H9 (cell line): ENCODE measurements at regions not wholly inside any gene's neighbourhood (a gene's known extent, or its start where the extent isn't known, plus 50 kb on each side); places are given as distances from the start of the nearest gene placed in this dataset.

Source experiments
- DNase-seq: peaks from one replicate; pipeline ENCODE4 v3.0.0-alpha.2; 2017
- H2AFZ ChIP-seq: one replicate; pipeline ENCODE4 v1.6.1; 2013; ENCODE audit warnings: mild to moderate bottlenecking, low read length, control low read depth, moderate library complexity
- H2AK5ac ChIP-seq: 2 replicates; pipeline ENCODE4 v1.6.1; 2013; ENCODE audit warnings: low read length, control low read depth, mixed read lengths; ENCODE audit not compliant: insufficient read length
- H2BK120ac ChIP-seq: one replicate; pipeline ENCODE4 v1.6.1; 2013; ENCODE audit warnings: low read depth, mild to moderate bottlenecking, low read length, control low read depth, inconsistent platforms; ENCODE audit not compliant: poor library complexity, severe bottlenecking
- H2BK12ac ChIP-seq: 2 replicates; pipeline ENCODE4 v1.6.1; 2013; ENCODE audit warnings: low read length, control low read depth, mixed read lengths, low read depth; ENCODE audit not compliant: insufficient read length
- H2BK15ac ChIP-seq: 2 replicates; pipeline ENCODE4 v1.6.1; 2013; ENCODE audit warnings: low read depth, low read length, control low read depth
- H2BK20ac ChIP-seq: one replicate; pipeline ENCODE4 v1.6.1; 2013; ENCODE audit warnings: low read depth, mild to moderate bottlenecking, low read length, control low read depth, inconsistent platforms; ENCODE audit not compliant: poor library complexity, severe bottlenecking
- H2BK5ac ChIP-seq: 2 replicates; pipeline ENCODE4 v1.6.1; 2013; ENCODE audit warnings: low read length, control low read depth, mixed read lengths; ENCODE audit not compliant: insufficient read length
- H3K14ac ChIP-seq: 2 replicates; pipeline ENCODE4 v1.6.1; 2013; ENCODE audit warnings: low read length, control low read depth; ENCODE audit not compliant: insufficient read depth
- H3K18ac ChIP-seq: 2 replicates; pipeline ENCODE4 v1.6.1; 2013; ENCODE audit warnings: low read depth, mild to moderate bottlenecking, mixed read lengths, low read length, control low read depth; ENCODE audit not compliant: insufficient read length
- H3K23ac ChIP-seq: 2 replicates; pipeline ENCODE4 v1.6.1; 2013; ENCODE audit warnings: low read length, control low read depth, mixed read lengths, low read depth; ENCODE audit not compliant: insufficient read length
- H3K23me2 ChIP-seq: 2 replicates; pipeline ENCODE4 v1.6.1; 2013; ENCODE audit warnings: low read depth, mild to moderate bottlenecking, mixed read lengths, low read length, control low read depth; ENCODE audit not compliant: insufficient read length, poor library complexity, severe bottlenecking
- H3K27ac ChIP-seq: 2 replicates; pipeline ENCODE4 v1.5.1; 2013; ENCODE audit warnings: low read length, control low read depth, mixed read lengths, low read depth; ENCODE audit not compliant: insufficient read length
- H3K27me3 ChIP-seq: 2 replicates; pipeline ENCODE4 v1.6.1; 2013; ENCODE audit warnings: low read length, control low read depth, inconsistent platforms; ENCODE audit not compliant: insufficient read depth
- H3K4ac ChIP-seq: 2 replicates; pipeline ENCODE4 v1.6.1; 2013; ENCODE audit warnings: low read depth, mild to moderate bottlenecking, control low read depth, inconsistent platforms, low read length, moderate library complexity
- H3K4me1 ChIP-seq: 2 replicates; pipeline ENCODE4 v1.6.1; 2013; ENCODE audit warnings: low read length, control low read depth, inconsistent platforms; ENCODE audit not compliant: insufficient read depth
- H3K4me2 ChIP-seq: 2 replicates; pipeline ENCODE4 v1.6.1; 2013; ENCODE audit warnings: low read length, control low read depth, mixed read lengths; ENCODE audit not compliant: insufficient read length, insufficient read depth
- H3K56ac ChIP-seq: 2 replicates; pipeline ENCODE4 v1.6.1; 2013; ENCODE audit warnings: low read depth, mild to moderate bottlenecking, mixed read lengths, low read length, control low read depth; ENCODE audit not compliant: insufficient read length
- H3K79me1 ChIP-seq: 2 replicates; pipeline ENCODE4 v1.6.1; 2013; ENCODE audit warnings: low read depth, mild to moderate bottlenecking, moderate library complexity, low read length, control low read depth, inconsistent platforms; ENCODE audit not compliant: insufficient read depth, poor library complexity, severe bottlenecking
- H3K79me2 ChIP-seq: 2 replicates; pipeline ENCODE4 v1.6.1; 2013; ENCODE audit warnings: low read length, control low read depth, inconsistent platforms; ENCODE audit not compliant: insufficient read depth
- H3K9ac ChIP-seq: 2 replicates; pipeline ENCODE4 v1.6.1; 2013; ENCODE audit warnings: low read length, control low read depth, mixed read lengths; ENCODE audit not compliant: insufficient read length; ENCODE audit errors: extremely low read depth
- H3K9me3 ChIP-seq: one replicate; pipeline ENCODE4 v1.6.1; 2013; ENCODE audit warnings: low read depth, low read length, inconsistent platforms; ENCODE audit not compliant: control insufficient read depth
- H3T11ph ChIP-seq: one replicate; pipeline ENCODE4 v1.6.1; 2013; ENCODE audit warnings: mild to moderate bottlenecking, low read length, control low read depth, inconsistent platforms
- H4K20me1 ChIP-seq: one replicate; pipeline ENCODE4 v1.6.1; 2013; ENCODE audit not compliant: control insufficient read depth, insufficient read length, insufficient read depth
- H4K5ac ChIP-seq: 2 replicates; pipeline ENCODE4 v1.6.1; 2013; ENCODE audit warnings: low read depth, mild to moderate bottlenecking, mixed read lengths, low read length, control low read depth; ENCODE audit not compliant: insufficient read length
- H4K8ac ChIP-seq: replicated peaks from 2 replicates; pipeline ENCODE4 v1.6.1; 2013; ENCODE audit warnings: low read length, control low read depth, mixed read lengths, low read depth; ENCODE audit not compliant: insufficient read length
- H4K91ac ChIP-seq: 2 replicates; pipeline ENCODE4 v1.6.1; 2013; ENCODE audit warnings: low read depth, mild to moderate bottlenecking, moderate library complexity, mixed read lengths, low read length, control low read depth; ENCODE audit not compliant: insufficient read length
- H3K27ac Mint-ChIP-seq, 3 experiments: 2 replicates in 2 of 3; 3 replicates in 1 of 3; pipeline ENCODE4 v1.8.0; 2020 to 2021; ENCODE audit warnings: mixed read lengths in 3 of 3, mild to moderate bottlenecking in 1 of 3, moderate library complexity in 1 of 3
- H3K27me3 Mint-ChIP-seq: 2 replicates; pipeline ENCODE4 v1.8.0; 2021; ENCODE audit warnings: low read depth, mild to moderate bottlenecking, moderate library complexity, mixed read lengths
- H3K36me3 Mint-ChIP-seq, 3 experiments: 2 replicates in 2 of 3; 3 replicates in 1 of 3; pipeline ENCODE4 v1.8.0; 2020 to 2021; ENCODE audit warnings: low read depth in 3 of 3, mixed read lengths in 3 of 3; ENCODE audit not compliant: insufficient read depth in 1 of 3
- H3K4me1 Mint-ChIP-seq, 2 experiments: 2 replicates each; pipeline ENCODE4 v1.8.0; 2020; ENCODE audit warnings: mixed read lengths in 2 of 2
- H3K4me3 Mint-ChIP-seq, 2 experiments: 2 replicates in 1 of 2; 3 replicates in 1 of 2; pipeline ENCODE4 v1.8.0; 2020 to 2021; ENCODE audit warnings: mild to moderate bottlenecking in 2 of 2, mixed read lengths in 2 of 2, moderate library complexity in 1 of 2
- H3K9me3 Mint-ChIP-seq, 2 experiments: 2 replicates in 1 of 2; 3 replicates in 1 of 2; pipeline ENCODE4 v1.8.0; 2020; ENCODE audit warnings: mild to moderate bottlenecking in 2 of 2, mixed read lengths in 2 of 2, moderate library complexity in 1 of 2
- WGBS: extraction: QIAGEN DNeasy Blood & Tissue Kit; methylation state at CpG from one replicate; pipeline ENCODE4 v1.1.7; 2013; ENCODE audit warnings: missing lambda C conversion rate, low lambda C conversion rate, mixed read lengths; ENCODE audit not compliant: insufficient read length; ENCODE audit errors: extremely low coverage; 5-methylcytosine and 5-hydroxymethylcytosine counted together
- TF ChIP-seq, protein P1 (sequence below): fragments of 200-600 bp; sonication (generic); conservative IDR thresholded peaks from 3 replicates; pipeline ENCODE4 v1.8.0; 2021; ENCODE audit warnings: antibody characterized with exemption, mild to moderate bottlenecking

DNA sequence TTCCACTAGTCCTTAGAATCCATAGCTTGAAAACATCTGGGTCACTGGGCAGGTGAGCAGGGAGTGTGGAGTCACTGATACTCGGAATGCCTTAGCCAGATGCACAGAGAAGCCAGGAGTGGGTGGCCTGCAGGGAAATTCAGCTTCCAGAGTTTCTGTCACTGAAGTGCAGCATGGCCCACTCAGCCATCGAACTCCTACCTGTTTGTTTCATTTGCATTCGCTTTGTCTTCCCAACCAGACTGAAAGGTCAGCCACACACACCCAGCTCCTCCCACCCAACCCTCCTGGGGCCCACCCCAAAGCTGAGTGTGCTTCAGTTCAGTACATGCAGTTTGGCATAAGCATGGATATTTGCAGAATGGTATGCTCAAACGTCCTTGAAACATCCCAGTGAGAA lies 124.5 kb upstream of the ATP10A start:
- Histone ChIP-seq H2BK5ac (no peak overlapping the region), H2BK120ac (no peak overlapping the region), H2AFZ (no peak overlapping the region), H3K4ac (no peak overlapping the region), H3K18ac (no peak overlapping the region), H3K27ac (no peak overlapping the region), H4K20me1 (no peaks in the 10 kb centered on the region), H3K9me3 (no peaks in the 10 kb centered on the region), H3K14ac (peak overlapping the region; percentile 78), H3K4me1 (peaks cover 3% of the 10 kb centered on the region; the same call in 1 of the 2 replicates), H2BK20ac (no peak overlapping the region), H3K27me3 (no peaks in the 10 kb centered on the region), H2BK15ac (no peak overlapping the region), H3K56ac (no peak overlapping the region), H4K8ac (no peak overlapping the region), H3T11ph (no peak overlapping the region), H3K23ac (no peak overlapping the region), H2AK5ac (no peak overlapping the region), H3K9ac (no peak overlapping the region), H3K4me2 (no peak overlapping the region), H3K23me2 (no peaks in the 10 kb centered on the region), H2BK12ac (no peak overlapping the region), H3K79me2 (no peaks in the 10 kb centered on the region), H3K79me1 (no peaks in the 10 kb centered on the region), H4K5ac (no peak overlapping the region), H4K91ac (no peak overlapping the region)
- Mint-ChIP-seq H3K4me1 (peaks cover 53 to 57% of the 10 kb centered on the region in 2 experiments), H3K36me3 (peaks cover 0 to 14% (median 0%) of the 10 kb centered on the region in 3 experiments; a peak in 1 of 7 replicates), H3K9me3 (peaks cover 0 to 2% of the 10 kb centered on the region in 2 experiments; a peak in 2 of 5 replicates), H3K27ac (no peak overlapping the region), H3K4me3 (no peak overlapping the region), H3K27me3 (no peaks in the 10 kb centered on the region; the same call in none of the 2 replicates)
- DNase-seq = no peak
- TF ChIP-seq, protein P1, sequence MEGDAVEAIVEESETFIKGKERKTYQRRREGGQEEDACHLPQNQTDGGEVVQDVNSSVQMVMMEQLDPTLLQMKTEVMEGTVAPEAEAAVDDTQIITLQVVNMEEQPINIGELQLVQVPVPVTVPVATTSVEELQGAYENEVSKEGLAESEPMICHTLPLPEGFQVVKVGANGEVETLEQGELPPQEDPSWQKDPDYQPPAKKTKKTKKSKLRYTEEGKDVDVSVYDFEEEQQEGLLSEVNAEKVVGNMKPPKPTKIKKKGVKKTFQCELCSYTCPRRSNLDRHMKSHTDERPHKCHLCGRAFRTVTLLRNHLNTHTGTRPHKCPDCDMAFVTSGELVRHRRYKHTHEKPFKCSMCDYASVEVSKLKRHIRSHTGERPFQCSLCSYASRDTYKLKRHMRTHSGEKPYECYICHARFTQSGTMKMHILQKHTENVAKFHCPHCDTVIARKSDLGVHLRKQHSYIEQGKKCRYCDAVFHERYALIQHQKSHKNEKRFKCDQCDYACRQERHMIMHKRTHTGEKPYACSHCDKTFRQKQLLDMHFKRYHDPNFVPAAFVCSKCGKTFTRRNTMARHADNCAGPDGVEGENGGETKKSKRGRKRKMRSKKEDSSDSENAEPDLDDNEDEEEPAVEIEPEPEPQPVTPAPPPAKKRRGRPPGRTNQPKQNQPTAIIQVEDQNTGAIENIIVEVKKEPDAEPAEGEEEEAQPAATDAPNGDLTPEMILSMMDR = no peak
- WGBS = no CpG with 5 or more reads among the region's 4 CpGs
